ENCODE measurements at regions not wholly inside any gene's neighbourhood (a gene's known extent, or its start where the extent isn't known, plus 50 kb on each side); places are given as distances from the start of the nearest gene placed in this dataset.
"Not testable (repeated sequence)": the region's sequence is repeated elsewhere in the genome, so short reads cannot be mapped to it uniquely, and the experiment has no call there.

GRCh38 chr2:175755656-175756386 lies 246.2 kb downstream of the LNPK start:
- DNase-seq (ENCODE audit: low spot score) = no peak

- DNase-seq (ENCODE audit: low spot score) = no peak
Observed at GRCh38 chr2:175755169-175755568, 246.9 kb downstream of the LNPK start.

- DNase-seq (ENCODE audit: low spot score) = no peak
Observed at GRCh38 chr2:175750195-175750594, 251.9 kb downstream of the LNPK start.

GRCh38 chr2:175745911-175746310 lies 256.2 kb downstream of the LNPK start:
- DNase-seq (ENCODE audit: low spot score) = no peak

GRCh38 chr2:175744000-175744399 lies 258.1 kb downstream of the LNPK start:
- no peak for DNase-seq (ENCODE audit: low spot score)

DNA sequence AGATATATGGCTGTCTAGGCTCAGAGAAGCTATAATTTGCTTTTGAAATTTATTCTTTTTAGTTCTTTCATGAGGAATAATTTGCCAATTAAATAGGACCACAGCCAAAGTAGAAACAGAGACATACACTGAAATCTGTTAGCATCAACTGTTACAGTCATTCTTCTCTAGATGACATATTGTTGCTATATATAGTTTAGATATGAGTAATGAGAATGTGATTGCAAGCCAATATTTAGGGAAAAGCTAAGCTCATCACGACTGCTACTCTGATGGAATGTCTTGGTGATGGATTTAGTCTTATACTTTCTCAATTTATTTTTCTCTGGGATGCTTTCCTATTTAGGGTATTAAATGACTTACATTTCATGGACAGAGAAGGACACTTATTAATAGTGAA lies 259.1 kb downstream of the LNPK start:
- no peak for DNase-seq (ENCODE audit: low spot score)

DNA sequence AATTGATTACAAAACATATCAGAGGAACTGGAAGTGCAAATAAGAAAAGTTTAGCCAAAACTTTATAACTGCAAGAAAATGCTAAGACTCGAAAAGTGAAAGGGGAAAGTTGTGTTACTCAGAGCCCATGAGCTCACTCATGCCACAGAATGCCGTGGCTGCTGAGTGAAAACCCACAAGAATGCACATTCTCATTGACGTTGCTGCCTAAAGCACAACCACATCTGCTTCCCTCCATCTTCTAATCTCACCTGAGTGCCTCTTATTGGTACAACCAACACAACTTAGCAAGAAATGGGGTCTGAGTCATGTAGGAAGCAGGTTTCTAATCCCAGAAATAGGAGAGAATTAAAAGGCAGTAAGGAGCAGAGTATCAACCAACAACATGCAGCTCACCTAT lies 259.7 kb downstream of the LNPK start:
- peak; percentile 56 for DNase-seq (ENCODE audit: low spot score)

- DNase-seq (ENCODE audit: low spot score) = no peak
Observed at GRCh38 chr2:175741164-175741563, 260.9 kb downstream of the LNPK start.

- no peak for DNase-seq (ENCODE audit: low spot score)
Observed at GRCh38 chr2:175737722-175738361, 264.2 kb downstream of the LNPK start.

GRCh38 chr2:175734686-175735085 lies 267.4 kb downstream of the LNPK start:
- DNase-seq (ENCODE audit: low spot score) = no peak

DNA sequence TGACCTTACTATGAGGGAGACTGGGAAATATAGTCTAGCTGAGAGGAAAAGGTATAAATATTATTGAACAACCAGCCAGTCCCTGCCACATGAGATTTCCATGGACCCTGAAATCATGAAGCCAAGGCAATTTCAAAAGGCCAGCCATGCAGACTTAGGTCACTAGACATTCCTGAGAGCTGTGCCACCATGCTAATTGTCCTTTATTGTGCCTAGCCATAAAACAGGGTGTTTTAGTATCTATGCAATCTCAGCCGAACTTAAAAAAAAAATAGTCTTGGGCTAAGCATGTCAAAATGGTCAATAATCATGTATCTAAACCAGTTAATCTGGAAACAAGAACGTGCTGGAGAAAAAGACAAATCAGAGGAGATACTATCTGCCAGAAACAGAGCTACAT lies 269.5 kb downstream of the LNPK start:
- no peak for DNase-seq (ENCODE audit: low spot score)

- no peak for DNase-seq (ENCODE audit: low spot score)
Observed at GRCh38 chr2:175730050-175730449, 272.0 kb downstream of the LNPK start.

DNA sequence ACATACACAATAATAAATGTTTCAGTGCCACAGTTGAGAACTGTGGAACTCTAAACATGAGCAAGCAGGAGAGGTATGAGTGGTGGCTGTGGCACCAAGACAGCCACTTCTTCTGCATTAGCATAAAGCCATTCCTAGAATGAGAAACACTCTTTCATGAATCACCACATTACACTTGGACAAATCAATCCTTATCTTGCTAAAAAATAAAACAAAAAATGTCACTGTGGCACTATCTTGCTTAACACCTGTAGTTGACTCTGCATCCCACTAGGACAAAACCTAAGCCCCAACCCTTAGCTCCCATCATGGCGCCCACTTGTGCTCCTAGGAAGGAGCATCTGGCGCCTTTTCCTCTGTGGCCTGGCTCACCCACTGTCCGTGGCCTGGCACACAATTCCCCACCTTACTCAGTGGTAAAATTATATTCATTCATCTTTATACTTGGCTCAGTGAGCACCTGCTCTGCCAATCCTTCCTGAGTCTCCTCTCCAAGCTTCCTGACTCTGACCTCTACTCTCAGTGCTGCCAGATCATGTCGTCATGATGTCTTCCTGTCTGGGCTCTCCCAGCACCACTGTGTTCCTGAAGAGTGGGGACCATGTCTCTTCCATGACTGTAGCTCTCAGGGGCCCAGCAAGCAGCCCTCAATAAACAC lies 272.9 kb downstream of the LNPK start:
- no peak for DNase-seq (ENCODE audit: low spot score)

DNA sequence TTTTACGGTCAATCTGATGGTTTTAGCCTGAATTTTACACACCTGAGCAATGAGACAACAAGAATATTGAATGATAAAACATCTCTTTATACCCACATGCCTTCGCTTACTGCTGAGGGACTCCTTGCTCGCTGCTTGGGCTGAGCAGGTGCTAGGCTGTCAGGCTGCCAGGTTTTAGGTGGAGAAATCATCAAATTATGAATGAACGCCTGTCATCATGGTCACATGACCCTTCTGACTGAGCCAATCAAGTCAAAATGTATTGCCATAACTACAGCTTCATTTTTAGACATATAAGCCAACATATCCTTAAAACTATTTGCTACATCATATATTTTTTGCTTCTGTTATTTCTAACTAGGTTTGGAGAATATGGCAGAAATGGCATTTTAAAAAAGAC lies 274.0 kb downstream of the LNPK start:
- DNase-seq (ENCODE audit: low spot score) = no peak

DNA sequence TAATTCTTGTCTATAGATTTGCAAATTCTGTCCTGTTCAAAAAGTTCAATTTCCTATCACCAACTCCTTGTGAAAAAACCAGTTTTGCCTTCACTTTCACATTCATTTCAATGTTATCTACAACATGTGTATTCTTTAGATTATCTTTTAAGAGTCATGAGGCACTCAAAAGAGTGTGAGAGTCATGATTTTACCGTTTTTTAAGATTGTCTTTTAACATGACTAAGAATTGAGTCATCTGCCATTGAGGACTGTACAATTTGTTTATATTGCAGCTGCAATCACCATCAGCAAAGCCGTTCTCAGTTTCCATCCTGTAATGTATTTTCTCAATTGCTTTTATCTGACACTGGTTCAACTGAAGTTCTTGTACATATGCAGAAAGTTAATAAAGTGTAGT lies 275.8 kb downstream of the LNPK start:
- no peak for DNase-seq (ENCODE audit: low spot score)

DNA sequence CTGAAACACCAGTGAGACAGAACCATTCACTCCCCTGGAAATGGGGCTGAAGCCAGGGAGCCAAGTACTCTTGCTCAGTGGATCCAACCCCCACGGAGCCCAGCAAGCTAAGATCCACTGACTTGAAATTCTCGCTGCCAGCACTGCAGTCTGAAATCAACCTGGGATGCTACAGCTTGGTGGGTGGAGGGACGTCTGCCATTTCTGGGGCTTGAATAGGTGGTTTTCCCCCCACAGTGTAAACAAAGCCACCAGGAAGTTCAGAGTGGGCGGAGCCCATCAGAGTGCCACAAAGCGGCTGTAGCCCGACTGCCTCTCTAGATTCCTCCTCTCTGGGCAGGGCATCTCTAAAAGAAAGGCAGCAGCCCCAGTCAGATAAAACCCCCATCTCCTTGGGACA lies 292.8 kb downstream of the LNPK start:
- DNase-seq (ENCODE audit: low spot score) = no peak

GRCh38 chr2:175707322-175707721 lies 294.7 kb downstream of the LNPK start:
- DNase-seq (ENCODE audit: low spot score) = no peak

DNA sequence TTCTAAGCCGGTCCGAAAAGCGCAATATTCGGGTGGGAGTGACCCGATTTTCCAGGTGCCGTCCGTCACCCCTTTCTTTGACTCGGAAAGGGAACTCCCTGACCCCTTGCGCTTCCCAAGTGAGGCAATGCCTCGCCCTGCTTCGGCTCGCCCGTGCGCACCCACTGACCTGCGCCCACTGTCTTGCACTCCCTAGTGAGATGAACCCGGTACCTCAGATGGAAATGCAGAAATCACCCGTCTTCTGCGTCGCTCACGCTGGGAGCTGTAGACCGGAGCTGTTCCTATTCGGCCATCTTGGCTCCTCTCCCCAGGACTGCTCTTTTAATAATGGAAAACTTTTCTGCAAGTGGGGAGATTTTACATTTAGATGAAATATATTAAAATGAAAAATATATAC lies 297.5 kb downstream of the LNPK start:
- not testable (repeated sequence) for DNase-seq (ENCODE audit: low spot score)

- DNase-seq (ENCODE audit: low spot score) = peak; percentile 22
Observed at GRCh38 chr2:175698061-175698460, 304.0 kb downstream of the LNPK start.

GRCh38 chr2:175690113-175690837 lies 311.8 kb downstream of the LNPK start:
- peak; percentile 63 for DNase-seq (ENCODE audit: low spot score)

DNA sequence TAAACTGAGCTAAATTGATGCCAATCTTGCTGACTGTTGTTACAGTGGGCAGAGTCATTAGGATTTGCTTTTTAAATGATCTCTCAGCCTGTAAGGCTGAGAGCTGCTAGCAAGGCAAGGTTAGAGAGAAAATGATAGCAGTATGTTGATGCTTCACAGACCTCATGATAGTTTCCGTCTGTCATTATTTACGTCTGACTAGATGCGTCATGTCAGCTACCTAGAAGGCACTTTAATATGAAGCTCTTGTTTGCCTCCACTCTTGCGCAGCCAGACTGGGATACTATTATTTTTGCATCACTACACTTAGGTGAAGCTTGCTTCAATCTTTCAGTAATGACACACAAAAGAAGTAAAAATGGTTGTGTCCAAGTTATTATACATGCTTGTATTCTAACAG lies 313.8 kb downstream of the LNPK start:
- no peak for DNase-seq (ENCODE audit: low spot score)

DNA sequence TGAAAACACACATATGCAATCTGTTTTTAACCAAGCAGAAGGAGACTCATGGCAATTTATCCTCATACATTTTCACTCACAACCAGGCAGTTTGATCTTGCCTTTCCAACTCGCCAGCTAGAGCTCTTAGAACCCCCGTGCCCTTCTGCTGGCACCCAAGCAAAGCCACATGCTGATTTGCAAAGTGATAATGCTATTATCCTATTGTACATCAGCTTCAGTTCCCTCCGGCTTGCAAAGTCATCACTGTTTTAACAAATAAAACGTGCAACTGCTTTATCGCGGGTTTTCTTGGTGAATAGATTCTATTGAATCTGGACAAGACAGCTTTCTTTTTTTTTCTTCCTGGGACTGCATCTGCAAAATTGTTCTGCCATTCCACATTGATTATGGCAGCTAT lies 314.6 kb downstream of the LNPK start:
- no peak for DNase-seq (ENCODE audit: low spot score)

- DNase-seq (ENCODE audit: low spot score) = no peak
Observed at GRCh38 chr2:175686002-175686401, 316.1 kb downstream of the LNPK start.

Data from kidney tubule cell (primary cell).